ENCODE measurements at regions not wholly inside any gene's neighbourhood (a gene's known extent, or its start where the extent isn't known, plus 50 kb on each side); places are given as distances from the start of the nearest gene placed in this dataset.

DNA sequence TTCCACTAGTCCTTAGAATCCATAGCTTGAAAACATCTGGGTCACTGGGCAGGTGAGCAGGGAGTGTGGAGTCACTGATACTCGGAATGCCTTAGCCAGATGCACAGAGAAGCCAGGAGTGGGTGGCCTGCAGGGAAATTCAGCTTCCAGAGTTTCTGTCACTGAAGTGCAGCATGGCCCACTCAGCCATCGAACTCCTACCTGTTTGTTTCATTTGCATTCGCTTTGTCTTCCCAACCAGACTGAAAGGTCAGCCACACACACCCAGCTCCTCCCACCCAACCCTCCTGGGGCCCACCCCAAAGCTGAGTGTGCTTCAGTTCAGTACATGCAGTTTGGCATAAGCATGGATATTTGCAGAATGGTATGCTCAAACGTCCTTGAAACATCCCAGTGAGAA is 124.5 kb upstream of the ATP10A start:
- no peak overlapping the region for H3K4me3 Mint-ChIP-seq
- H3K4me1 Mint-ChIP-seq (ENCODE audit: low read depth in 2 of 2): no peaks in the 10 kb centered on the region
- no peak for DNase-seq
- no peak for ATAC-seq (replicated peaks)
- H3K9me3 Mint-ChIP-seq: no peaks in the 10 kb centered on the region
- H3K27ac Mint-ChIP-seq: no peak overlapping the region
- H3K27me3 Mint-ChIP-seq: peaks cover 0 to 25% of the 10 kb centered on the region in 2 donors
- H3K36me3 Mint-ChIP-seq (ENCODE audit: insufficient read depth): no peaks in the 10 kb centered on the region

DNA sequence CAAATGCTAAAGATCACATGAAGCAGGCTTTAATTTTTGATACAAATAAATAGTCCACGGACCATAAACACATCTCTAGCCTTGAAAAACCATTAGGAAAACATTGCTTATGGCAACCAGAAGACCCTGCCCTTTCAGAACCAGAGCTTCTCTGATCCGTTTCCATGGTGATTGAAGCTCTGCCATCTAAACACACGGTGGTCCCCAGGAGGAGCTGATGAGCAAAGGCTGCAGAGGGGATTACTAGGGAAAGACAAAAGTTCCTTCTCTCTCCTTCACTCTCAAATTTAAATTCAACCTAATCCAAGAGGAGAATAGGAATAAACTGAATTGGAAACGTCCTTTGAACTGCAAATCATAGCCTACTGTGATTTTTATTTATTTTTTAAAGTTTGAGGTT is 122.0 kb upstream of the ATP10A start:
- Mint-ChIP-seq H3K27me3 (peaks cover 0 to 29% of the 10 kb centered on the region in 2 donors), H3K9me3 (peaks cover 0 to 2% of the 10 kb centered on the region in 2 donors), H3K4me3 (no peak overlapping the region), H3K4me1 (ENCODE audit: low read depth in 2 of 2) (no peaks in the 10 kb centered on the region), H3K36me3 (ENCODE audit: insufficient read depth) (no peaks in the 10 kb centered on the region), H3K27ac (no peak overlapping the region)
- ATAC-seq (replicated peaks): no peak
- no peak for DNase-seq

DNA sequence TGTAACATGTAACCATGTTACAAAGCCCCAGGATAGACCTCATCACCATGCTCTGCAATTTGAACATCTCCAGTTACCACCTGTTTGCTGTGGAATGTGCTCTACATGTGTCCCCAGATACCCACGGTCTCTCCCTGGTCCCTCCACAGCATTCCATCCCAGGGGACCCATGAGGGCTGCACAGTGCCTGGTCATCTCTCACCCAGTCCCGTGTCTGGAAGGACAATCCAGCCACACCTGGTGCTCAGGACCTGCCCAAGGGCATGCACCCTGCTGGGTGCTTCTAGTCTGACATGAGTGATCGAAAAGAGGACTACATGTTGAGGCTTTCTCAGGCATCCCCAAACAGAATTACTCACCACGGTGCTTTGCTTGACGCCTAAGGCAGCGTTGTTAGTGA is 119.6 kb upstream of the ATP10A start:
- no peaks in the 10 kb centered on the region for H3K36me3 Mint-ChIP-seq (ENCODE audit: insufficient read depth)
- H3K4me3 Mint-ChIP-seq: no peak overlapping the region
- ATAC-seq (replicated peaks) (no peak), DNase-seq (no peak)
- H3K4me1 Mint-ChIP-seq (ENCODE audit: low read depth in 2 of 2): no peaks in the 10 kb centered on the region
- no peak overlapping the region for H3K27ac Mint-ChIP-seq
- peaks cover 0 to 6% of the 10 kb centered on the region in 2 donors for H3K9me3 Mint-ChIP-seq
- H3K27me3 Mint-ChIP-seq: peaks cover 0 to 29% of the 10 kb centered on the region in 2 donors

DNA sequence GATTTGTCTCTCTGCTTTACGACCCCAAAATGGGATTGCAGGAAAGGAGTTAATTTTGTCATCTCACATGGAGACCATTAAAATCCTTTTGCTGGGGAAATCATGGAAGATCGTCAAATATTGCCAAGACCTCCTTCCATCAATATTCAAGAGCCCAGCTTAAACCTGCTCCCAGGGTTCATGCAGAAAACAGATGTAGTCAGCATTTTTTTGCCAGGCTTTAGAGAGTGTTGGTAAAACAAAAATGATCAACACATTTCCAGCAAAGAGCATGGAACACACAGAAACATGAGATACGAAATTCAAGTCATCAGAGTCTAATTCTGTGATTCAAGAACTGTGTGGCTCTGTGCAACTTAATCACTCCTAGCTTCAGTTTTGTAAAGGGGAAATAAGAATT is 118.0 kb upstream of the ATP10A start:
- Mint-ChIP-seq H3K27ac (no peak overlapping the region), H3K9me3 (peaks cover 0 to 6% of the 10 kb centered on the region in 2 donors), H3K27me3 (peaks cover 0 to 16% of the 10 kb centered on the region in 2 donors), H3K4me1 (ENCODE audit: low read depth in 2 of 2) (no peaks in the 10 kb centered on the region), H3K4me3 (no peak overlapping the region), H3K36me3 (ENCODE audit: insufficient read depth) (no peaks in the 10 kb centered on the region)
- ATAC-seq (replicated peaks): no peak
- no peak for DNase-seq

DNA sequence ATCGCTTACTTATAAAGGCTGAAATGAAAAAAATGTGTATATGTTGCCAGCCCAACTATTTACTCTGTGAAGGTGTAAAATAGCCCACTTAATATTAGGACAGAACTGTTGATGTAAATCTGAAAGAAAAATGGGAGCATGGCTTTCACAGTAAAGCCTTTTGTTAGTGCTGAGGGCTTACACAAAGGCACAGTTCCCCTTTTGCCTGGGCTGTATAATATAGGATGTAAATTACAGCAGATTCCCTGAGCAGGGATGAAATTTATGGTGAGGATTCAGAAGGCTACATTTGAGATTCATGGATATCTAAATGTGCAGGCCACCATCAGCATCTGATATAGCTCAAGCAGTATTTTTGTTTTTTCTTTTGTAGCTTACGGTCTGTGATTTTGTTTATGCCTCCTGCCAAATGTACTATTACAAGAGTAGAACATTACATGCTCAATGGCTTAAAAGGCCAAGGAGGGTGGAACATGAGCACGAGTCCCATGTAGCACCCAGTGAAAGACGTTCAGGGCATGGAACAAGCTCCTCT is 109.1 kb upstream of the ATP10A start:
- no peak overlapping the region for H3K27ac Mint-ChIP-seq
- no peaks in the 10 kb centered on the region for H3K27me3 Mint-ChIP-seq
- no peaks in the 10 kb centered on the region for H3K36me3 Mint-ChIP-seq (ENCODE audit: insufficient read depth)
- H3K9me3 Mint-ChIP-seq: no peaks in the 10 kb centered on the region
- ATAC-seq (replicated peaks): no peak
- H3K4me3 Mint-ChIP-seq: no peak overlapping the region
- DNase-seq: no peak
- no peaks in the 10 kb centered on the region for H3K4me1 Mint-ChIP-seq (ENCODE audit: low read depth in 2 of 2)

DNA sequence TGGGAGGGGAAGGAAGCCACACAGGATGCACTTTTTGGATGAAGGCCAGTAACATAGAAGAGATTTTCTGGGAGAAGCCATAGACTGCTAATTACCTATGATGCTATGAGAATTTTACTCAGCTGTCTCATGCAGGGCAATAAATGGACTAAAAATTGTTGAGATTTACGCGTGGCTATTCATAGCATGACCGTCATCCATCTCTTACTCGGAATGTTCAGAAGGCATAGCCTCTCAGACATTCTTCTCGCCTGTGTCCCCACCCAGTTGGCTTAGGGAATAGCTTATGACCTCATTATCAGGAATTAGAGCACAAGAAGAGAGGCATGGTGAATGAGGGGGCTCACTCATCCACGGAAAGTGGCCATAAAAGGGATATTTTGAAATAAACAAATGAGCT is 107.9 kb upstream of the ATP10A start:
- no peak overlapping the region for H3K4me3 Mint-ChIP-seq
- H3K36me3 Mint-ChIP-seq (ENCODE audit: insufficient read depth): no peaks in the 10 kb centered on the region
- H3K9me3 Mint-ChIP-seq: no peaks in the 10 kb centered on the region
- no peak for DNase-seq
- no peaks in the 10 kb centered on the region for H3K27me3 Mint-ChIP-seq
- H3K4me1 Mint-ChIP-seq (ENCODE audit: low read depth in 2 of 2): no peaks in the 10 kb centered on the region
- ATAC-seq (replicated peaks): no peak
- no peak overlapping the region for H3K27ac Mint-ChIP-seq

DNA sequence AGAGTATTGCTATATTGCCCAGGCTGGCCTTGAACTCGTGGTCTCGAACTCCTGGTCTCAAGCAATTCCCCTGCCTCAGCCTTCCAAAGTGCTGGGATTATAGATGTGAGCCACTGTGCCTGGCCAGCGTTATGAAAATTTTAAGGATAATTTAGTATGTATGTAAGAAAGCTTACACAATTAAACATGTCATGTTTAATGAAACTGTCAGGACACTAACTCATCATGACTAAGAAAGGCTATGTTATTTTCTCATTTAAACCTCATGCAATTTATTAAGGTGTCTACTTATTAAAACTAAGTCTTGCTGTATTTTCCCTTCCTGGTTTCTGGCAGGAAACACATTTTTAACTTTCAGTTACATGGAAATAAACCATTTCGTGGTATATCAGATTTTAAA is 106.8 kb upstream of the ATP10A start:
- Mint-ChIP-seq H3K4me1 (ENCODE audit: low read depth in 2 of 2) (no peaks in the 10 kb centered on the region), H3K27me3 (no peaks in the 10 kb centered on the region), H3K27ac (no peak overlapping the region), H3K36me3 (ENCODE audit: insufficient read depth) (no peaks in the 10 kb centered on the region), H3K4me3 (no peak overlapping the region), H3K9me3 (no peaks in the 10 kb centered on the region)
- DNase-seq (no peak), ATAC-seq (replicated peaks) (no peak)

DNA sequence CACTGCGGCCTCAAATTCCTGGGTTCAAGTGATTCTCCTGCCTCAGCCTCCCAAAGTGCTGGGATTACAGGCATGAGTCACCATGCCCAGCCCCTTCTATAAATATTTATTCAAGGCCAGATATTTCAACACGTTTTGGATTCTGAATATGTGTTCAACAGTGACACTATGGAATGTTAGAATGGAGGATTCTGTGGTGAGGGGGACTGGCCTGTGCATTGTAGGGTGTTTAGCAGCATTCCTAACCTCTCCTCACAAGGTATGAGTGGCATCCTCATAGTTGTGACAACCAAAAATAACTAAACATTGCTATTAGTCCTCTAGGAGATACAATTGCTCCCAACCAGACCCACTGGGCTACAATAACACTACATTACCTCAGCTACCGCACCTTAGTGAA is 104.0 kb upstream of the ATP10A start:
- peaks cover 0 to 6% of the 10 kb centered on the region in 2 donors for H3K27me3 Mint-ChIP-seq
- no peaks in the 10 kb centered on the region for H3K9me3 Mint-ChIP-seq
- ATAC-seq (replicated peaks) (no peak), DNase-seq (no peak)
- no peak overlapping the region for H3K27ac Mint-ChIP-seq
- H3K4me3 Mint-ChIP-seq: no peak overlapping the region
- no peaks in the 10 kb centered on the region for H3K4me1 Mint-ChIP-seq (ENCODE audit: low read depth in 2 of 2)
- no peaks in the 10 kb centered on the region for H3K36me3 Mint-ChIP-seq (ENCODE audit: insufficient read depth)

DNA sequence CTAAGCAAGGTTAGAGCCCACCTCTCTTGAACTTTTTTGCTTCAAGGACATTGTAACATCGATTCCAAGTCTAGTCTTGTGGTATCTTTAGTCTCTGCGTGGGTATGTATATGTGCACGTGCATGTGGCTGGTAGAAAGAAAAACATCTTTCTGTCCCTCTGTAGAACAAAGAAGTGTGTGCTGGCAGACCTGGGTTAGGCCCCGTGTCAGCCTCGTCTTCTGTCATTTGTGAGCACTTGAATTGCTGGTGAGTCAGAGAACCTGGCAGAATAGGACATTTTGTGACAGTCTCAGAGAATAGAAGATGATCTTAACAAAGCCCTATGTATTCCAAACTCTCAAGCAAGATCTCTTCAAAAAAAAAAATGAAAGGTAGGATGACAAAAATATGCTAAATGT is 102.2 kb upstream of the ATP10A start:
- H3K36me3 Mint-ChIP-seq (ENCODE audit: insufficient read depth): no peaks in the 10 kb centered on the region
- H3K9me3 Mint-ChIP-seq: no peaks in the 10 kb centered on the region
- H3K27me3 Mint-ChIP-seq: peaks cover 0 to 6% of the 10 kb centered on the region in 2 donors

DNA sequence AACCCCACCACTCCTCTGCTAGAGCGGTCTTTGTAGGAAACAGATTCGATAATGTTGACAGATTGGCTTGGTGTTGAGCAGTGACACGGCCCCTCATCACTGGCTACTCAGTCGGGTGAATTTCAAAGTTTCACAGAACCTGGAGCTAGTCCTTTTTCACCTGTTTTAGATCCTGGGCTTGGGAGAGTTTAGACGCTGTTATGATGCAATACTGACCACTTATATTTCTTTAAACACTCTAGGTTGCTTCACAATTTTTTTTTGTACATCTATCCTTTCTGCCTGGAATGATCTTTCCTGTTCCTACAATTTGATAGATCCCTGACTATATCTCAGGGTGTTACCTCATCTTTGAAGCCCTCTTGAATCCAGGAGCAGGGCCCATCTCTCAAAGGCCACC is 97.1 kb upstream of the ATP10A start:
- H3K36me3 Mint-ChIP-seq (ENCODE audit: insufficient read depth): no peaks in the 10 kb centered on the region
- ATAC-seq (replicated peaks): no peak
- no peak overlapping the region for H3K4me3 Mint-ChIP-seq
- H3K9me3 Mint-ChIP-seq: no peaks in the 10 kb centered on the region
- DNase-seq: no peak
- H3K27me3 Mint-ChIP-seq: peaks cover 0 to 6% of the 10 kb centered on the region in 2 donors
- no peaks in the 10 kb centered on the region for H3K4me1 Mint-ChIP-seq (ENCODE audit: low read depth in 2 of 2)
- H3K27ac Mint-ChIP-seq: no peak overlapping the region

More for the DNA sequence above, 102.2 kb upstream of the ATP10A start:
- no peak overlapping the region for H3K4me3 Mint-ChIP-seq
- no peak overlapping the region for H3K27ac Mint-ChIP-seq
- DNase-seq (no peak), ATAC-seq (replicated peaks) (no peak)
- H3K4me1 Mint-ChIP-seq (ENCODE audit: low read depth in 2 of 2): no peaks in the 10 kb centered on the region

DNA sequence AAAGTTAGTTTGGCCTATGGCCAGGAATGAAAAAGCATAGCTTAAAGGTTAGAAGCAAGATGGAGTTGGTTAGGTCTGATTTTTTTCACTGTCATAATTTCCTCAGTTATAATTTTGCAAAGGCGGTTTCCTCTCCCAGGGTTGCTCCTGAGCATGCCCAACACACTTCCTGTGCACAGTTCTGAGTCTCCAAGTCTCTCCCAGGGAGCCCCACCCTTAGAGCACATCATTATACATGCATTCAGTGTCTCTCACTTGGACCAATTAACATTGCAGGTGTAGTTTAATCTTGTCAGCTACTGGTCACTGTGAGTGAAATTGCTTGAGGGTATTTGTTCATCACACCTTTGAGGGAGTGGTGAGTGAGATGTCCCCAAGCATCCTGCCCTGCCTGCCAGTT is 96.0 kb upstream of the ATP10A start:
- no peak for ATAC-seq (replicated peaks)
- no peak overlapping the region for H3K4me3 Mint-ChIP-seq
- H3K27me3 Mint-ChIP-seq: peaks cover 0 to 6% of the 10 kb centered on the region in 2 donors

DNA sequence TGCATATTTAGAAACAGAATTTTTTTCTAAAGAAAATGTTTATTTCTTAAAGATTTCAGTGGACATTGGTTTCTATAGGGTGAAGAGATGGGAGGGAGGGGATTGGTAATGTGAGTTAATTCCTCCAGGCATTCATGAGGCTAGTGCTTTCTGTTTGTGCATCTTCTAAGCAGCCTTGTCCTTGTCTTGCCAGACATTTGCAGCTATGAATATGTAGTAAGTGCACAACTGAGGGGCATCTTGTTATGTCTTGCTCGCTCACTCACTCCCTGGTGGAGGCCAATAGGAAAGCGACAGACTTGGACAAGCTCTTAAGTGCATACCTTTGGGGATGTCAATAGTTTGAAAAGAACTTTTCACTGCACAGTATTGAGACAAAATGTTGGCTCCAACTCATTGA is 92.5 kb upstream of the ATP10A start:
- Mint-ChIP-seq H3K36me3 (ENCODE audit: insufficient read depth) (no peaks in the 10 kb centered on the region), H3K4me3 (no peak overlapping the region), H3K27ac (no peak overlapping the region), H3K4me1 (ENCODE audit: low read depth in 2 of 2) (no peaks in the 10 kb centered on the region), H3K27me3 (no peaks in the 10 kb centered on the region), H3K9me3 (peaks cover 3 to 13% of the 10 kb centered on the region in 2 donors)
- ATAC-seq (replicated peaks): no peak
- no peak for DNase-seq

More for the DNA sequence above, 96.0 kb upstream of the ATP10A start:
- H3K36me3 Mint-ChIP-seq (ENCODE audit: insufficient read depth): no peaks in the 10 kb centered on the region
- H3K9me3 Mint-ChIP-seq: no peaks in the 10 kb centered on the region
- no peak overlapping the region for H3K27ac Mint-ChIP-seq
- no peaks in the 10 kb centered on the region for H3K4me1 Mint-ChIP-seq (ENCODE audit: low read depth in 2 of 2)
- no peak for DNase-seq

DNA sequence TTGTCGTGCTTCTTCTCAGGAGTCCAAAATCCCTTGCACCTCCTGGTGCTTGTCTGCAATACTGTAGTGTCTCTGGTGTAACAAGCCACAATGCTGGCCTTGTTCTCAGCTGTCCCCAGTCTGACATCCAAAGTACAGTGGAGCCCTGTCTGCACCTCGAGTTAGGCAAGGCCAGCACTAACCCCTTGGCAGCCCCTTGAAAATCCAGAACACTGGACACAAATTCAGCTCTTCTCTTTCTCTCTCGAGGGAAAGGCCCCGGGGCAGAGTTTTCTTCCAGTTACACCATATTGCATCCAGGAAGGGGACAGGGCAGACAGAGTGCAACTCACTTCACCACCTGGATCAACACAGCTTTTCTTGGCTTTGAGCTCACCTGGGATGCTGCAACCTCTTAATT is 91.3 kb upstream of the ATP10A start:
- ATAC-seq (replicated peaks): no peak
- no peak for DNase-seq
- Mint-ChIP-seq H3K27me3 (no peaks in the 10 kb centered on the region), H3K36me3 (ENCODE audit: insufficient read depth) (no peaks in the 10 kb centered on the region), H3K4me1 (ENCODE audit: low read depth in 2 of 2) (no peaks in the 10 kb centered on the region), H3K4me3 (no peak overlapping the region), H3K9me3 (peaks cover 3 to 13% of the 10 kb centered on the region in 2 donors), H3K27ac (no peak overlapping the region)

DNA sequence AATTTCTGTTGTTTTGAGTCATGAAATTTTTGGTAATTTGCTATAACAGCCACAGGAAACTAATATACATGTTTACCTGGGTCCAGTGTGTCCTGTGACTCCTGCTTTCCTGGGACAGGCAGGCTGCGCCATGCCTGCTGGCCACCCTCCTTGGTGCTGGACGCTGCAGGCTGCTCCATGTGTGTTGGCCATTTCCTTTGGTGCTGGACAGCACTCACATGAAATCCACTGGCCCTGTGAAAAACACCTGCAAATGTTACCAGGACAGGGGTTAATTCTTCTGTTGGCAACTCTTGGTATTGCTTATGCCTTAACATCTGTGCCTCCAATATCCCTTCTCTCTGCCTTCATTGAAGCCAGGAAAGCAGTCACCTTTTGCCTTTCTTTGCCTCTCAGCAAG is 86.9 kb upstream of the ATP10A start:
- Mint-ChIP-seq H3K4me1 (ENCODE audit: low read depth in 2 of 2) (no peaks in the 10 kb centered on the region), H3K4me3 (no peak overlapping the region), H3K27ac (no peak overlapping the region), H3K9me3 (peaks cover 3 to 13% of the 10 kb centered on the region in 2 donors), H3K36me3 (ENCODE audit: insufficient read depth) (no peaks in the 10 kb centered on the region), H3K27me3 (no peaks in the 10 kb centered on the region)
- DNase-seq: no peak
- no peak for ATAC-seq (replicated peaks)

All from effector memory CD8-positive, alpha-beta T cell (primary cell).